ENCODE measurements at regions not wholly inside any gene's neighbourhood (a gene's known extent, or its start where the extent isn't known, plus 50 kb on each side); places are given as distances from the start of the nearest gene placed in this dataset.

DNA sequence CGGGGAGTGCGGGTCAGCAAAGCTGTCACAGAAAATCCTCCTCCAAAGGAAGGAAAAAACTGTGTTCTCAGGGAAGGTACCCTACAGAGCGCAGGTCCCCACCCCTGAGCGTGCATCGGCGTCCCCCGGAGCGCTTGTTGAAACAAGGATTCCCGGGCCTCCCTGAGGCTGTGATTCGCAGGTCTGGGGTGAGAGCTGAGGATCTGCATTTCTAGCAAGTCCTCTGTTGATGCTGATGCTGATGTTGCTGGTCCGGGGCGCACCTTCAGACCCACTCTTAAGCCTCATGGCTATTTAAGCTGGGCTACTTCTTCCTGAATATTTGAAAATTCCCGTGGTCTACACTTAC, 226.2 kb upstream of the IGF1R start:
- Histone ChIP-seq H3K79me2 (ENCODE audit: low read length) (no peaks in the 10 kb centered on the region), H4K20me1 (ENCODE audit: low read length) (no peaks in the 10 kb centered on the region), H3K9me3 (ENCODE audit: low read length) (no peaks in the 10 kb centered on the region), H3F3A (ENCODE audit: low read length, unreplicated experiment) (no peaks in the 10 kb centered on the region), H3K27ac (ENCODE audit: low read length) (no peak overlapping the region), H2AFZ (ENCODE audit: low read length) (peak overlapping the region; percentile 58; the same call in 1 of the 2 replicates), H3K9me2 (replicated peaks; ENCODE audit: low read length) (no peaks in the 10 kb centered on the region), H3K4me2 (ENCODE audit: low read length) (peak overlapping the region; percentile 56; the same call in 1 of the 2 replicates), H3K4me1 (ENCODE audit: insufficient read depth, low read length) (peaks cover 5% of the 10 kb centered on the region), H3K27me3 (ENCODE audit: low read length) (peaks cover 77% of the 10 kb centered on the region), H3K9ac (ENCODE audit: low read length) (no peak overlapping the region), H3K4me3 (ENCODE audit: low read length) (peak overlapping the region; percentile 31; the same call in 1 of the 2 replicates), H3K36me3 (ENCODE audit: low read depth, low read length) (no peaks in the 10 kb centered on the region)
- intact Hi-C loops (cut with micrococcal nuclease) = loop anchor here (10.0 kb wide), 1 partner anchor 517 kb away; no protein-coding TSS in a partner anchor
- TF ChIP-seq EZH2 (IDR thresholded peaks at IDR 0.05; ENCODE audit: low read length, unreplicated experiment) (no peak), EZH2phosphoT487 (IDR thresholded peaks at IDR 0.05; ENCODE audit: borderline replicate concordance, low read length) (no peak)
- TF ChIP-seq, protein P1, sequence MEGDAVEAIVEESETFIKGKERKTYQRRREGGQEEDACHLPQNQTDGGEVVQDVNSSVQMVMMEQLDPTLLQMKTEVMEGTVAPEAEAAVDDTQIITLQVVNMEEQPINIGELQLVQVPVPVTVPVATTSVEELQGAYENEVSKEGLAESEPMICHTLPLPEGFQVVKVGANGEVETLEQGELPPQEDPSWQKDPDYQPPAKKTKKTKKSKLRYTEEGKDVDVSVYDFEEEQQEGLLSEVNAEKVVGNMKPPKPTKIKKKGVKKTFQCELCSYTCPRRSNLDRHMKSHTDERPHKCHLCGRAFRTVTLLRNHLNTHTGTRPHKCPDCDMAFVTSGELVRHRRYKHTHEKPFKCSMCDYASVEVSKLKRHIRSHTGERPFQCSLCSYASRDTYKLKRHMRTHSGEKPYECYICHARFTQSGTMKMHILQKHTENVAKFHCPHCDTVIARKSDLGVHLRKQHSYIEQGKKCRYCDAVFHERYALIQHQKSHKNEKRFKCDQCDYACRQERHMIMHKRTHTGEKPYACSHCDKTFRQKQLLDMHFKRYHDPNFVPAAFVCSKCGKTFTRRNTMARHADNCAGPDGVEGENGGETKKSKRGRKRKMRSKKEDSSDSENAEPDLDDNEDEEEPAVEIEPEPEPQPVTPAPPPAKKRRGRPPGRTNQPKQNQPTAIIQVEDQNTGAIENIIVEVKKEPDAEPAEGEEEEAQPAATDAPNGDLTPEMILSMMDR (conservative IDR thresholded peaks at IDR 0.05; ENCODE audit: low read depth, low read length) = no peak
- no peak; the same call in 1 of the 2 replicates for ATAC-seq
- no peak for DNase-seq
- BruUV-seq (replicated peaks) = no TSS peak
- ChIA-PET CTCF (interaction anchor here (0.6 kb wide), 1 partner anchor 397 kb away, joined by 3 read pairs; no protein-coding TSS in a partner anchor), POLR2A (ENCODE audit: unreplicated experiment) (no interaction called here)

DNA sequence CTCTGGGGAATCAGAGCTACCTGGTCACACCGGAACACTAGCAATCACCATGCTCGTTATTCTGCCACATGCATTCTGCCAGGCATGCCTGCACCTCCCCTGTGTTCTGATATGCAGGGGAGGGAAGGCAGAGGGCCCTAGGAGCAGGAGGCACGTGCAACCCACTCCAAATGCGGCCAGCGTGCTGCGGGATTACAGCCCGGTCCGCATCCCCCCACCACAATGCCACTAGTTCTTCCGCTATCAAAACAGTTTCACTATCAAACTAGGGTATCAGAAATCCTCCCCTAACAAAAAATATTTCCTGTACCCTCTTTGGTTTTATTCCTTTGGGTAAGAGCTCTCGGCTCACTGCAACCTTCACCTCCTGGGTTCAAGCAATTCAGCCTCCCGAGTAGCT, 223.2 kb upstream of the IGF1R start:
- H4K20me1 ChIP-seq (ENCODE audit: low read length) = no peaks in the 10 kb centered on the region
- H3K36me3 ChIP-seq (ENCODE audit: low read depth, low read length) = no peaks in the 10 kb centered on the region
- ChIA-PET POLR2A (ENCODE audit: unreplicated experiment) (no interaction called here), CTCF (no interaction called here)
- no peak overlapping the region for H2AFZ ChIP-seq (ENCODE audit: low read length)
- H3K27me3 ChIP-seq (ENCODE audit: low read length) = peaks cover 57% of the 10 kb centered on the region
- H3K9ac ChIP-seq (ENCODE audit: low read length) = no peak overlapping the region
- no peaks in the 10 kb centered on the region for H3K9me2 ChIP-seq (replicated peaks; ENCODE audit: low read length)
- intact Hi-C loops (cut with micrococcal nuclease) = loop anchor here (10.0 kb wide), 1 partner anchor 520 kb away; no protein-coding TSS in a partner anchor
- BruUV-seq (replicated peaks) = no TSS peak
- ATAC-seq (no peak), DNase-seq (no peak)
- TF ChIP-seq, protein P1 (conservative IDR thresholded peaks at IDR 0.05; ENCODE audit: low read depth, low read length) = no peak
- TF ChIP-seq EZH2phosphoT487 (IDR thresholded peaks at IDR 0.05; ENCODE audit: borderline replicate concordance, low read length) (no peak), EZH2 (IDR thresholded peaks at IDR 0.05; ENCODE audit: low read length, unreplicated experiment) (no peak)
- no peak overlapping the region for H3K27ac ChIP-seq (ENCODE audit: low read length)
- H3K79me2 ChIP-seq (ENCODE audit: low read length) = no peaks in the 10 kb centered on the region
- H3F3A ChIP-seq (ENCODE audit: low read length, unreplicated experiment) = no peaks in the 10 kb centered on the region
- peaks cover 5% of the 10 kb centered on the region for H3K4me1 ChIP-seq (ENCODE audit: insufficient read depth, low read length)
- H3K4me3 ChIP-seq (ENCODE audit: low read length) = no peak overlapping the region
- no peaks in the 10 kb centered on the region for H3K9me3 ChIP-seq (ENCODE audit: low read length)
- no peak overlapping the region for H3K4me2 ChIP-seq (ENCODE audit: low read length)

DNA sequence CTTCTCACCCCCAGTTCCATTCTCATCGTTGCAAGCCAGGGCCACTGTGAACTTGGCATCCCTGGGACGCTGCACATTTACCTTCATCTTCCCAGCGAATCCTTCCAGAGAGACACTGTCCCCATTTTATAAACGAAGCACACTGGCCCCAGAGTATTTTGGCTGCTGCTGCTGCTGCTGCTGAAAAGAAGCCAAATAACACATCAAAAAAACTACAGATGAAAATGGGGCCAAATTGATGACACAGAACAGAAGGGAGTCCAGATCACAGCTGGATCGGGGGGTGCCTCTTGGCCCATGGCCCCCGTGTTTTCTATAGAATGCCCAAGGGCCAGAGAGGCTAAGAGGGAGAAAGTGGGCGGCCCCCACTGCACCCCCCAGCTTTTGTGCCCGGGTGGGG, 221.0 kb upstream of the IGF1R start:
- no peak overlapping the region for H2AFZ ChIP-seq (ENCODE audit: low read length)
- H3K27me3 ChIP-seq (ENCODE audit: low read length) = peaks cover 36% of the 10 kb centered on the region
- H3K4me2 ChIP-seq (ENCODE audit: low read length) = no peak overlapping the region
- H3F3A ChIP-seq (ENCODE audit: low read length, unreplicated experiment) = no peaks in the 10 kb centered on the region
- no peaks in the 10 kb centered on the region for H3K79me2 ChIP-seq (ENCODE audit: low read length)
- no TSS peak for BruUV-seq (replicated peaks)
- no peak overlapping the region for H3K9ac ChIP-seq (ENCODE audit: low read length)
- no peaks in the 10 kb centered on the region for H3K9me3 ChIP-seq (ENCODE audit: low read length)
- H4K20me1 ChIP-seq (ENCODE audit: low read length) = no peaks in the 10 kb centered on the region
- intact Hi-C loops (cut with micrococcal nuclease) = loop anchor here (10.0 kb wide), 1 partner anchor 523 kb away; no protein-coding TSS in a partner anchor
- ChIA-PET POLR2A (ENCODE audit: unreplicated experiment) (interaction anchor here (0.6 kb wide), 1 partner anchor 198 kb away, joined by 3 read pairs; no protein-coding TSS in a partner anchor), CTCF (no interaction called here)
- H3K27ac ChIP-seq (ENCODE audit: low read length) = no peak overlapping the region
- TF ChIP-seq EZH2phosphoT487 (IDR thresholded peaks at IDR 0.05; ENCODE audit: borderline replicate concordance, low read length) = no peak
- TF ChIP-seq, protein P1 (conservative IDR thresholded peaks at IDR 0.05; ENCODE audit: low read depth, low read length) = no peak
- no peak for TF ChIP-seq EZH2 (IDR thresholded peaks at IDR 0.05; ENCODE audit: low read length, unreplicated experiment)
- H3K4me1 ChIP-seq (ENCODE audit: insufficient read depth, low read length) = no peaks in the 10 kb centered on the region
- DNase-seq (no peak), ATAC-seq (no peak)
- no peaks in the 10 kb centered on the region for H3K9me2 ChIP-seq (replicated peaks; ENCODE audit: low read length)
- H3K36me3 ChIP-seq (ENCODE audit: low read depth, low read length) = no peaks in the 10 kb centered on the region
- no peak overlapping the region for H3K4me3 ChIP-seq (ENCODE audit: low read length)
